PC-9 (cell line): ENCODE measurements at regions not wholly inside any gene's neighbourhood (a gene's known extent, or its start where the extent isn't known, plus 50 kb on each side); places are given as distances from the start of the nearest gene placed in this dataset.
"Not testable (repeated sequence)": the region's sequence is repeated elsewhere in the genome, so short reads cannot be mapped to it uniquely, and the experiment has no call there.

ENCODE experiments used
- BruUV-seq: library from RNA; stranded (reverse); fragments of 400-500 nt; replicated peaks from 2 replicates; lab custom pipeline; 2021; lab: Mats Ljungman, UMichigan
- CTCF ChIA-PET: fragments of 300-600 bp; sonication (Branson Sonifier 250); formaldehyde crosslinking; loops from one replicate; lab custom pipeline; 2022; ENCODE audit warnings: antibody characterized with exemption; lab: Charles Lee
- POLR2A ChIA-PET: fragments of 300-600 bp; sonication (Branson Sonifier 250); formaldehyde crosslinking; loops from one replicate; lab custom pipeline; 2022; ENCODE audit warnings: antibody characterized with exemption; ENCODE audit not compliant: unreplicated experiment; lab: Charles Lee
- DNase-seq, 2 experiments: peaks; one replicate each; pipeline versions ENCODE4 v3.0.0 to v3.0.0-alpha.2; 2015 to 2022; ENCODE audit warnings: mixed read lengths in 1 of 2
- H2AFZ ChIP-seq: fragments of 200-600 bp; sonication (generic); 2 replicates; pipeline ENCODE4 v1.8.1; 2017; ENCODE audit warnings: antibody characterized with exemption
- H3F3A ChIP-seq: fragments of 200-600 bp; sonication (generic); 2 replicates; pipeline ENCODE4 v1.8.1; 2017; ENCODE audit warnings: antibody characterized with exemption, mild to moderate bottlenecking, low read depth; ENCODE audit not compliant: insufficient read depth
- H3K27ac ChIP-seq: fragments of 200-600 bp; sonication (generic); 2 replicates; pipeline ENCODE4 v1.6.1; 2016; ENCODE audit warnings: mixed run types
- H3K27me3 ChIP-seq: fragments of 200-600 bp; sonication (generic); 2 replicates; pipeline ENCODE4 v1.6.1; 2016; ENCODE audit warnings: low read depth, mixed run types; ENCODE audit not compliant: insufficient read depth
- H3K36me3 ChIP-seq: fragments of 200-600 bp; sonication (generic); 2 replicates; pipeline ENCODE4 v1.6.1; 2016; ENCODE audit warnings: low read depth, mixed run types
- H3K4me1 ChIP-seq: fragments of 200-600 bp; sonication (generic); replicated peaks from 2 replicates; pipeline ENCODE4 v1.6.1; 2016; ENCODE audit warnings: mixed run types; ENCODE audit not compliant: insufficient read depth
- H3K4me2 ChIP-seq: fragments of 200-600 bp; sonication (generic); 2 replicates; pipeline ENCODE4 v1.6.1; 2017; ENCODE audit warnings: mixed run types
- H3K4me3 ChIP-seq: fragments of 200-600 bp; sonication (generic); 2 replicates; pipeline ENCODE4 v1.6.1; 2016; ENCODE audit warnings: mixed run types
- H3K79me2 ChIP-seq: fragments of 200-600 bp; sonication (generic); 2 replicates; pipeline ENCODE4 v1.6.1; 2017; ENCODE audit warnings: low read depth, mixed run types
- H3K9me2 ChIP-seq: fragments of 200-600 bp; sonication (generic); 2 replicates; pipeline ENCODE4 v1.8.1; 2017; ENCODE audit warnings: mild to moderate bottlenecking; ENCODE audit not compliant: insufficient read depth
- H3K9me3 ChIP-seq: fragments of 200-600 bp; sonication (generic); 2 replicates; pipeline ENCODE4 v1.8.1; 2016; ENCODE audit warnings: low read depth; ENCODE audit not compliant: insufficient read depth
- H4K20me1 ChIP-seq: fragments of 200-600 bp; sonication (generic); 2 replicates; pipeline ENCODE4 v1.8.1; 2017; ENCODE audit not compliant: insufficient read depth
- CTCF ChIP-seq: fragments of 200-600 bp; sonication (generic); conservative IDR thresholded peaks from 2 replicates; pipeline ENCODE4 v1.6.1; 2017; ENCODE audit warnings: mixed run types, antibody characterized with exemption, mild to moderate bottlenecking, moderate library complexity
- EZH2 ChIP-seq: fragments of 200-600 bp; sonication (generic); IDR thresholded peaks from 2 replicates; pipeline ENCODE4 v1.8.0; 2017; ENCODE audit warnings: antibody characterized with exemption, low read depth
- intact Hi-C: fragments of 100-400 bp; cut with micrococcal nuclease; formaldehyde crosslinking; loops from one replicate; pipeline ENCODE4 v1.10.0; 2022; ENCODE audit not compliant: unreplicated experiment

DNA sequence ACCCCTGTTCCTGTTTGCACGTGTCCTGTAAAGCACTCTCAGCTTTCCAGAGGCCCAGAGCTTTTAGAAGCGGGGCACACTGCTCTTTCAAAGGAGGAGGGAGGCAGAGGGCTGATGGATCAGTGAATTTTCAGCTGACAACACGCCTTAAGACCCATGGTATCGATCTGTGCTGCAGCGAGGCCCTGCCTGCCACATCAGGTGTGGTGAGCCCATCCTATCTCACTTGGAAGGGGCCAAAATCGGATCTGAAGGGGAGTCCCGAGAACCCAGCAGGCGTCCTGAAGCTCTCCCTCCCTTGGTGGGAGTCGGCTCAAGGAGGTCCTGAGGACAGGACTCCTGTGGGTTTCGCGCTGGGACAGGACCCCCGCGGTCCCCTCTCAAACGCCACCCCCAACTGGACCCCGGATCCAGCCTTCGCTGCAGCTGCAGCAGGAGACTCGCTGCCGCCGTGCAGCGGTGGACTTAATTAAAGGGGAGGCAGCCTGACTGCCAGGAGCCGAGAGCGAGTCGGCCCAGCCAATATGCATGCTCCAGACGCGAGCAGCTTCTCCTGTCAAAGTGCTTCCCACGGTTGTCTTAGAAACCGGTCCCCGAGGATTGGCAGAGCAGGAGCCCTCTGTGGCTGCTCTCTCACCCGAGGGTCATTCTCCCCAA is 580.0 kb upstream of the ZNF337 start:
- Histone ChIP-seq H3K27ac (no peak overlapping the region), H3K27me3 (no peaks in the 10 kb centered on the region), H3F3A (no peaks in the 10 kb centered on the region), H3K9me3 (no peaks in the 10 kb centered on the region), H3K4me3 (no peak overlapping the region), H3K36me3 (no peaks in the 10 kb centered on the region), H4K20me1 (no peaks in the 10 kb centered on the region), H3K79me2 (no peaks in the 10 kb centered on the region), H3K4me2 (no peak overlapping the region), H2AFZ (no peak overlapping the region), H3K9me2 (no peaks in the 10 kb centered on the region), H3K4me1 (no peaks in the 10 kb centered on the region)
- no TSS peak for BruUV-seq
- TF ChIP-seq CTCF (no peak), EZH2 (no peak)
- ChIA-PET POLR2A (interaction anchor here (0.6 kb wide), 1 partner anchor 394 kb away, joined by 7 read pairs; no protein-coding TSS in a partner anchor), CTCF (no interaction called here)
- intact Hi-C loops: no loop called here
- no peak for DNase-seq

DNA sequence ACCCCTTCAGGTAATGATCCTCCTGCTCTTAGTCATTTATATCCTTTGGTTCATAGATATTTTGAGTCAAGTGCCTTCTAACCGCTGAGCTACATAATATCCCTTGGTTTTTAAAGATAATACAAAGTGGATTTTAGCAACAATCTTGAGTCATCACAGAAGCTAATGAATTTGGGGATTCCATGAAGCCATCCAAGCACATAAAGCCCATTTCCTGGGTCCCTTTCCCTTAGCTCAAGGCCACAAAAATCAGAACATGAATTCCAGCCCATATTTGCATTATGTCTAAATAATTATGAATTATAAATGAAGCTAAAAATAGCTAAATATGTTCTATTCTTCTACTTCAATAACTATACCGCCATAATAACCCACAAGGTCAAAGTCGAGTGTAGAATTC is 572.1 kb upstream of the ZNF337 start:
- H3K9me3 ChIP-seq, H3K9me2 ChIP-seq, intact Hi-C loops, DNase-seq, POLR2A ChIA-PET, H3K27me3 ChIP-seq, H3K4me1 ChIP-seq, H3F3A ChIP-seq, H4K20me1 ChIP-seq, H3K36me3 ChIP-seq, H3K4me2 ChIP-seq, H3K79me2 ChIP-seq, H3K4me3 ChIP-seq, BruUV-seq, H2AFZ ChIP-seq, H3K27ac ChIP-seq: not testable (repeated sequence)
- CTCF ChIA-PET: interaction anchor here (0.6 kb wide), 1 partner anchor 12 kb away, joined by 3 read pairs; no protein-coding TSS in a partner anchor

DNA sequence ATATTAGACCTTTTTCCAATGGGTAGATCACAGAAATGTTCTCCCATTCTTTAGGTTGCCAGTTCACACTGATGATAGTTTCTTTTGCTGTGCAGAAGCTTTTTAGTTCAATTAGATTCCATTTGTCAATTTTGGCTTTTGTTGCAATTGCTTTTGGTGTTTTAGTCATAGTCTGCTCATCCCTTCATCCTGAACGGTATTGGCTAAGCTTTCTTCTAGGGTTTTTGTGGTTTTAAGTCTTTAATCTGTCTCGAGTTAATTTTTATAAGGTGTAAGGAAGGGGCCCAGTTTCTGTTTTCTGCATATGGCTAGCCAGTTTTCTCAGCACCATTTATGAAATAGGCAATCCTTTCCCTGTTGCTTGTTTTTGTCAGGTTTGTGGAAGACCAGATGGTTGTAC is 564.3 kb upstream of the ZNF337 start:
- H3K27ac ChIP-seq, intact Hi-C loops, BruUV-seq, H3F3A ChIP-seq, H3K79me2 ChIP-seq, H3K9me2 ChIP-seq, H3K4me1 ChIP-seq, H3K36me3 ChIP-seq, POLR2A ChIA-PET, DNase-seq, H3K4me3 ChIP-seq, H4K20me1 ChIP-seq, H3K27me3 ChIP-seq, H2AFZ ChIP-seq, CTCF ChIA-PET, H3K4me2 ChIP-seq, H3K9me3 ChIP-seq: not testable (repeated sequence)

DNA sequence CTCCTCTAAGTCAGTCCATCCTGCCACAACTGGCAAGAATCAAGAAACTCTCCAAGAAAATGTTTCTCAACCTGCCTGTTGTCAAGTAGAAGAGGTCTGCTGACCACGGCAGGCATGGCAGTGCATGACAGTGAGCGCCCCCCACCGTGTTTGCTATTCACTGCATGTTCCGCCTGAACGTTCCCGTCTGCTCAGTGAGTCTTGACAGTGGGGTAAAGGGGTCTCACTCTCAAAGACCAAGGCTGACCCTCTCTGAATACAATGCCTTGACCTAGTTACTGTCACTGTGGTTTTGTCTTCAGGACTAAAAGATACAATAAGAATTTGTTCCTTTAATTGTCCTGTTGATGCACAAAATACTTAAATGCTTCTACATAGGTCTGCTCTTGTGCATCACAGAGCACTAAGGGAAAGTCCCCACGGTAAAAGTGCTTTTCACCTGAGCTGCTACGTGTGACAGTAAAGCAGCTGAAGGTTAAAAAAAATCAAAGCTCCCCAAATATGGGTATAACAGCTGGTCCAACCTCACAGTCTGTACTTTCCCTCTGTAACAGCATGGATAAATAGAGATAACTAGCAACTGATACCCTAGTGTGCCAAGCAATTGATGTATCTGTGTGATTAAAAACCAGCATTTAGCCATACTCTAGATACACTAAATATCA is 555.8 kb upstream of the ZNF337 start:
- BruUV-seq, H3K79me2 ChIP-seq, H3K27me3 ChIP-seq, H3K4me2 ChIP-seq, POLR2A ChIA-PET, H3K4me3 ChIP-seq, H4K20me1 ChIP-seq, H3K36me3 ChIP-seq, DNase-seq, H3K9me3 ChIP-seq, H3K4me1 ChIP-seq, CTCF ChIA-PET, H3K9me2 ChIP-seq, H2AFZ ChIP-seq, H3F3A ChIP-seq, H3K27ac ChIP-seq: not testable (repeated sequence)
- intact Hi-C loops: loop anchor here (10.0 kb wide), 1 partner anchor 48 kb away; no protein-coding TSS in a partner anchor

GRCh38 chr20:26251376-26251775 is 554.7 kb upstream of the ZNF337 start:
- H3K4me3 ChIP-seq, H3K4me1 ChIP-seq, H3K27ac ChIP-seq, H2AFZ ChIP-seq, POLR2A ChIA-PET, DNase-seq, H3K79me2 ChIP-seq, H3K9me2 ChIP-seq, H3F3A ChIP-seq, H3K9me3 ChIP-seq, BruUV-seq, H3K36me3 ChIP-seq, H3K27me3 ChIP-seq, H3K4me2 ChIP-seq, CTCF ChIA-PET, H4K20me1 ChIP-seq: not testable (repeated sequence)
- intact Hi-C loops: loop anchor here (10.0 kb wide), 1 partner anchor 47 kb away; no protein-coding TSS in a partner anchor

DNA sequence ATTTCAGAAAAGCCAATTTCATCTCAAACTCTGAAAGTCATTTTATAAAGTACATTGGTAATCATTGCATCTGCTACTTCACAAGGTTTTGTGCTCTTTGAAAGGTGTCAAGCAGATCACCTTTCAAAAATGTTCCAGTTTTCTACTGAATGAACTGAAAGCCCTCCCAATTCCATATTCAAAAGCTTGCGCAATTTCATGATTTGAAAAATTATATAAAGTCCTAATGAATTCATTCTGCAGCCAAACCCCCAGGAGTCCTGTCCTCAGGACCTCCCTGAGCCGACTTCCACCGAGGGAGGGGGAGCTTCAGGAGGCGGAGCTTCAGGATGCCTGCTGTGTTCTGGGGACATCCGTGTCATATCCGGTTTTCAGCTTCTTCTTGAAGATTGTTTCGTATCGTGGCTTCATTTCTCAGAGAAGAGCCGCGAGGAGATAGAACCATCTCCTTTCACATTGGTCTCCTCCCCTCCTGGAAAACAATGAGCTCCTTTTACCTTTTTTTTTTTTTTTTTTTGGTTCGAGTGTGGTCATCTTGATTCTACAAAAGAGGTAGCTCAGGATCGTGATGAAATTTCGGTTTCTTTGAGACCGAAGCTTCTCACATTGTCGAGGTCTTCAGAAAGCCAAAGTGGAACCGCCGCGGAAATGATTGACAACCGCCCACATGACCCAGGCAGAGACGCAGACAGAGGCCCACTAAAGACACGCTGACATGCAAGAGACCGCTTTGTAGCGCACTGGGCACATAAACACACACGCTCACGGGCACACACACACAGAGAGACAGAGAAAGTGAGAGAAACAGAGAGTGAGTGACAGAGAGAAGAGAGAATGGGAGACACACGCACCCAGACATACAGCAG is 553.8 kb upstream of the ZNF337 start:
- CTCF ChIA-PET, DNase-seq, H3K36me3 ChIP-seq, H3K27me3 ChIP-seq, POLR2A ChIA-PET, H3K27ac ChIP-seq, H3K4me2 ChIP-seq, H3K9me2 ChIP-seq, H4K20me1 ChIP-seq, H2AFZ ChIP-seq, H3K9me3 ChIP-seq, BruUV-seq, H3K79me2 ChIP-seq, H3K4me1 ChIP-seq, H3K4me3 ChIP-seq, H3F3A ChIP-seq: not testable (repeated sequence)
- intact Hi-C loops: loop anchor here (10.0 kb wide), 1 partner anchor 46 kb away; no protein-coding TSS in a partner anchor
